ENCODE measurements at regions not wholly inside any gene's neighbourhood (a gene's known extent, or its start where the extent isn't known, plus 50 kb on each side); places are given as distances from the start of the nearest gene placed in this dataset.

DNA sequence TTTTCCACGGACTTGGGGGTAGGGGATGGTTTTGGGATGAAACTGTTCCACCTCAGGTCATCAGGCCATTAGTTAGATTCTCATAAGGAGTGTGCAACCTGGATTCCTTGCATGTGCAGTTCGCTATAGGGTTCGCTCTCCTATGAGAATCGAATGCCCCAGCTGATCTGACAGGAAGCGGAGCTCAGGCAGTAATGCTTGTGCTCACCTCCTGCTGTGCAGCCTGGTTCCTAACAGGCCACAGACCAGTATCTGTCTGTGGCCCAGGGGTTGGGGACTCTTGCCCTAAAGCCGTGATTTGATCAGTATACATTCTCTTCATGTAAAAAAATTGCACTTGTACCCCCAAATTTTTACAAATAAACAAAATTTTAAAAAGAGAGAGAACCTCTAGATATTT is 219.4 kb upstream of the CPNE8 start:
- no peak for DNase-seq

DNA sequence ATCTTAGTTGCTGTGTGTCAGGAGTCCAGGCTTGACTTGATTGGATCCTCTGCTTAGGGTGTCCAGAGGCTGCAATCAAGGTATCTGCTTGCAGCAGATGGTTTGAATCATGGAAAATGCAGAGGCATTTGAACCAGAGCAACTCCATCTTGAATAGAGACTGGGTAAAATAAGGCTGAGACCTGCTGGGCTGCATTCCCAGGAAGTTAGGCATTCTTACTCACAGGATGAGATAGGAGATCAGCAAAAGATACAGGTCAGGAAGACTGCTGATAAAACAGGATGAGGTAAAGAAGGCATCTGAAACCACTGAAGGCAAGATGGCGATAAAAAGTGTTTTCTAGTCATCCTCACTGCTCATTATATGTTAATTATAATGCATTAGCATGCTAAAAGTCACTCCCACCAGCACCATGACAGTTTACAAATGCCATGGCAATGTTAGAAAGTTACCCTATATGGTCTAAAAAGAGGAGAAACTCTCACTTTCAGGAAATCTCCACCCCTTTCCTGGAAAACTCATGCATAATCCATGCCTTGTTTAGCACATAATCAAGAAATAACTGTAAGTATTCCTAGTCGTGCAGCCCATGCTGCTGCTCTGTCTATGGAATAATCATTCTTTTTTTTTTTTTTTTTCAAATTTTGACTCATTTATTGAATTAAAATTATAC is 218.3 kb upstream of the CPNE8 start:
- DNase-seq, result no peak

DNA sequence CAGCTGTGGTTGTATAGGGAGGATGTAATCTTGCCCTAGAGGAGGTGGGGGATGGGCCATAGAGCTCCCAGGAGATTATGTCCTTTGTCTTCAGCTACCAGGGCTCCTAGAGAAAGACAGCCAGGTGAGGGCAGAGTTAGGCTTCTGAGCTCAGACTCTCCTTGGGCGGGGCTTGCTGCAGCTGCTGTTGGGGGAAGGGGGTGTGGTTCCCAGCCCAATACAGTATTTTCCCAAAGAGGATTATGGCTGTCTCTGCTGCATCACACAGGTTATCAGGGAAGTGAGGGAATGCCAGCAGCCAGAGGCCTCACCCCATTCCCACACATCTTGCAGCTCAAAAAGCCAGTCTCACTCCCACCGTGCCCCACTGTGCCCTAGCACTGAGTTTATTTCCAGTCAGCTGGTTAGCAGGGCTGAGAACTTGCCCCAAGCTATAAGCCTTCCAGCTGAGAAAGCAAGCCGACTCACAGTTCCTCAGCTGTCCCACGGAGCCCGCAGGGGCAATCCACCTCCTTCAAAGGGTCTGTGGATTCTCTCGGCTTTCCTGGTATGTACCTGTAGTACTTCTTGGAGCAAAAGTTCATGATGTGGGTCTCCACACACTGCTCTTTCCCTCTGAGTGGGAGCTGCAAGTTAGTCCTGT is 217.3 kb upstream of the CPNE8 start:
- DNase-seq, result no peak

DNA sequence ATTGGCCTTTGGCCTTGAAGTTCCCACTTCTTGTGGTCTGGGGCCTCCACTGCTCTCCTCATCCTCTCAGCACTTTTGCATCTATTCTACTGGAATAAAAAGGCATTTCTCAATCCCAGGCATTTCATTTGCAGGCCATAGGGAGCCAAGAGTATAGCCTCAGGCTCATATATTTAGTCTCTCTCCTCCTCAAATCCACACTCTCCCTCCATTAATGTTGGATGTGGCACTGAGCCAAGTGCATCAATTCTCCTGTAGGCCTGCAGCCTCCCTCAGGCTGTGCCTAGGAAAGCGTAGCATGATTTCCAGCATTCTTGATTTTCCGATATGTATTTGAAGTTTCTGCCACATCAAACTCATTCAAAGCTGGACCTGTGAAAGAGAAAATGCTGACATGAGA is 211.5 kb upstream of the CPNE8 start:
- no peak for DNase-seq

DNA sequence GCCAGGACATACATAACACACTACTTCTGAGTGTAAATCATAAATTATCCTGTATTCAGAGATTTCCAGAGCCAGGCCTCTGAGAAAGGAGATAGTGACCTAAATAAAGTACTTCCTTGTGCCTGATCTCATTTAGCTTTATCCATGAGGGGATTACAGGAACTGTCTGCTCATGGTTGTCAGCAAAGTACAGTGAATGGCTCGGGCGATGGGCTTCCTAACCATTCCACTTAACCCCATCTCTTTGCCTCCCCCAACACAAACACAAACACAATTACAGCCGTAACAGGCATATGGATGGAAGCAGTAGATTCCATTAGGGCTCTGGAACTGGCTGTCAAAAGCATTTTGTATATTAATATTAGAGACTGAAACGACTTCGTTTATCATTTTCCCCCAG is 206.7 kb upstream of the CPNE8 start:
- DNase-seq, result no peak

DNA sequence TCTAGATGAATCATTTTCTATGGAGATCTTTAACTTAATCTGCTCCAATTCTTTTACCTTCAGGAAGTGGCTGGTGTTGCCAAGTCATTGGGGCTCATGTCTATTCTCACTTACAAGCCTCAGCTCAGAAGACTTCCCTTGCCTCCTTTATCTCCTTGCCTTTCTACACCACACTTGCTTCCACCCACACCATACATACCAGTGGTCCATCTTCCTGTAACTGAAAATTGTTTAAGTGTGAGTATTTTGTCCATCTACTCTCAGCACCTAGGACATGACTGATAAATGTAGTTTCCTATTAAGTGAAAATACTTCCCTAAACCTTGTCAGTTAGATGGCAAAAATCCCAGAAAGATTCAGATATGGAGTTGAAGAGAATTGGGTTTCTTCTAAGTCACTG is 199.7 kb upstream of the CPNE8 start:
- no peak for DNase-seq

DNA sequence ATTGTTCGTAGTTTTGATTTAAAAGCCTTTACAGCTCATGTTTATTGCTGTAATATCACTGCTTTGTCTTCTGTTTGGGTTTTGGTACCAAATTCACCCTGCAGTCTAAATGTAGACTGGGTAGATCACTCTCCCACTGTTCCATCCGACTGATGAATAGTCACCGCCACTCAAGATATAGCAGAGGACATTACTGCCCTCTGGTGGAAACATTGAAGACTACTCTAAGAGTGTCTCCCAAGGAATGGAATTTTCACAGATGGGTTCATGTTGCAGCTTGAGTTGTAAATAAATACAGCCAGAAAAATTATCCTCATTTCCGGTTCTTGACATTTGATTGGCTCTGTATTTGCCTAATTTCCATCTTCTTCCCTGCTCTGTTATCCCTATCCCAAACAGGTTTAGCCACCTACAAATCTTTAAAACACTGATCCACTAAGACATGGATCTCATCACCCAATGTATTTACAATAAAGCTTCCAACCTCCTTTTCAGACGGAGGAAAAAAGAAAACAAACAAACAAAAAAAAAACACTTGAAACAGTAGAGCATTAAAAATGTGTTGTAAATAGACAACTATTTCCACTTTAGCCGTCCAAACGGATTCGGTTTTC is 198.3 kb upstream of the CPNE8 start:
- peak; percentile 65 for DNase-seq

DNA sequence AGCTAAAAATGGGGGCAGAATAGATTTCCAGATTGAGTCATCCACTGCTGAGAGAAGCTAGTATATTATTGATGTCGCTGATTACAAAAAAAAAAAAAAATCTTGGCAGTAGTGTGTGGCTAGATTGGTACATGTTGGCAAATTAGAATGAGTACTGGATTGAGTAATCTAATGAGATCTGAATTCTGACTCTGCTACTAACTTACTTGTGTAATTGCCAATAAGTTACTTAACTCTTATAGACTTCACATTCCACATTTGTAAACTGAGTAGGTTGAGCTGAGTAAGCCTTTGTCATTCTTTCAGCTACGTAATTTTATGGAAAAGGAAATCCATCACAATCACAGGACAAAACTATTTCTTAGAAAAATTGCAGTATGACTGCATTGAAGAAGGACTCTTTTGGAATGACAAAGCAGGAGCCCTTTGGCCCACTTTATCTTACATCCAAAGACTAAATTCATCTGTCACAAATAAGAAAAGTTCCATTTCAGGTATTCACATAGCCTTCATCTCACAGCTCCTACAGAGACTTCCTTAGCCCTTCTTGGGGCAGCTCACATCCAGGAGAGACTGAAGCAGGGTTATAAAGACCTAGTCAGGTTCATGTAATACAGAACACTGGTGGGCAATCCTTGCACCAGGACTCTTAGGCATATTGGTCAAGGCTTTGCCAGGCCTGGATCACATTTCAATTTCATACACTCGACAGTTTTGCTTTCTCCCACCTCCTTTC is 197.3 kb upstream of the CPNE8 start:
- no peak for DNase-seq

DNA sequence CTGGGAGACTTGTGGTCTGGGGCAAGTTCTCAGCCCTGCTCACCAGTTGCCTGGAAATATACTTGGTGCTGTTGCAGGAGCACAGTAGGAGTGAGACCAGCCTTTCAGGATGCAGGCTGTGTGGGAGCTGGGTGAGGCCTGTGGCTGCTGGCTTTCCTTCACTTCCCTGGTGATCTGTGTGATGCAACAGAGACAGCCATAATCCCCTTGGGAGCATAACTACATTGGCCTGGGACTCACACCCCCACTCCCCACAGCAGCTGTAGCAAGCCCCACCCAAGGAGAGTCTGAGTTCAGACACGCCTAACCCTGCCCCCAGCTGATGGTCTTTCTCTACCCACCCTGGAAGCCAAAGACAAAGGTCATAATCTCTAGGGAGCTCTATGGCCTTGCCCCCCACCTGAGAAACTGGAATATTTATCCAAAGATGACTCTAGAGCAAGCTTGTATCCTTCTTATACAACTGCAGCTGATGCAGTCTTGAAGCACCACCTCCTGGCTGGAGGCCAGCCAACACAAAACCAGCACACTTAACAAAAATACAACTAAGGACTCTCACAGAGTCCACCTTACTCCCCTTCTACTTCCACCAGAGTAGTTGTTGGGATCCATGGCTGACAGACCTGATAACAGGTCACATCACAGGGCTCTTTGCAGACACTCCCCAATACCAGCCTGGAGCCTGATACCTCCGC is 190.4 kb upstream of the CPNE8 start:
- no peak for DNase-seq

DNA sequence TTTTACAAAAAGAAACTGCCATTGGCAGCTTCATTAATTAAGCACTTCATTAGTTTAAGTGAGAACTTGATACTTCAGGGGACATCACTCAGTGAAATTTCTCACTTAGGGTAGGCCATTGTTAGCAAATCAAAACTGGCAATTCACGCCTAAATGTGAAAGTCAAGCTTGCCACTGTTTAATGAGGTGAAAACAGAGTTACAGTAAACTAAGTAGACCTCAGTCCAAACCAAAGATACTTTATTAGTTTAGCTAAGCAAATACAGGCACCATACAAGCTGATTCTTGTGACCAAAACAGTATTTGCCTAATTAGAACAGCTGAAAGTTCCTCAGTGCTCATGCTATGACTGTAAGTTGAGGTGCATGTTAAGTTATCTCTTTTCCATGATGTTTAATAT is 176.5 kb upstream of the CPNE8 start:
- DNase-seq, result peak; percentile 12

DNA sequence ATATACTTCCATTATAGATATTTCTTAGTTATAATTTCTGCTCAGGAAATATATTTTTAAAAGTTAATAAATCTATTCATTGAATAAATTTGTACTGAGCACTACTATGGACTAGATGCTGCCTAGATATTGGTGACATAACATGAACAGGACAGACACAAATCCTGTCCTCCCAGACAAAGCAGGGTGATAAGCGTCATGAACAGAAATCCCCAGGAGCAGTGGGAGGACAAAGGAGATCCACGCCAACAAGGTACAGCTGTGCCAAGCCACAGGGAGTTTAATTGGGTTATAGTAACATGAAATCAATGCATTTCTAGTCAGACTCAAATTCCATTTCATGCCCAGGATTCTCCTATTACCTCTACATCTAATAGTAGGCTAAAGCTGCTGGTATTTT is 171.8 kb upstream of the CPNE8 start:
- no peak for DNase-seq

DNA sequence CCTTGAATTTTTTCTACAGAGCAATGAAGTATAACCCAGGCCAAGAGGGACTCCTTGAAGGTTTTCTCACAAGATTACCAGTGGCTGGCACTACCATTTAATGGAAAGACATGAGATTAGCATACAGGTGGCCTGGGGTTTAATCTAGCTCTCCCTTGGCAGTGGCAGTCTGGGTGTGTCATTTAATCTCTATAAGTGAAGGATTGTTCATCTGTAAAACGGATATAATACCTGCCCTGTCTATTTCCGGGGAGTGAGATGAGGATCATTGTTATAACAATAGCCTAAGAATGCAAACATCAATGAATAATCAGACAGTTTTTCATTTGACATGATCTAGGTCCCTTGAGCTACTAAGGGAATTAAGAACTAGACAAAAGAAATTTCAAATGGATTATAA is 168.7 kb upstream of the CPNE8 start:
- no peak for DNase-seq

DNA sequence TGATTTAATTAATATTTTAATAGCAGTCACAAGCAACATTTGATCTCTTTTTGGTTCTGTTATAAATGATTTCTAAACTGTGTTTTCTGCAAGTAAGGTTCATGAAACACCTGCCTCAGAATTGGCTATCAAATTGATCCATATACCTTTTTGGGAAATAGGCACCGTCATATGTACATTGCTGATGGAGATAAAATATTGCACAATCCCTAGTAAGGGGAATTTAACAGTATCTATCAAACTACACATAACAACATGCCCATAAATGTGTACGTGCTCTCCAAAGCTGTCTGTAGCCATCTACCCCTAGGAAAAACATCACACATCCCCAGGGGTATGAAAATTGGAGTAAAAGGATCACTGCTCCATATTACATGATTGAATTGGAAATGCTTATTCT is 167.3 kb upstream of the CPNE8 start:
- DNase-seq, result no peak

DNA sequence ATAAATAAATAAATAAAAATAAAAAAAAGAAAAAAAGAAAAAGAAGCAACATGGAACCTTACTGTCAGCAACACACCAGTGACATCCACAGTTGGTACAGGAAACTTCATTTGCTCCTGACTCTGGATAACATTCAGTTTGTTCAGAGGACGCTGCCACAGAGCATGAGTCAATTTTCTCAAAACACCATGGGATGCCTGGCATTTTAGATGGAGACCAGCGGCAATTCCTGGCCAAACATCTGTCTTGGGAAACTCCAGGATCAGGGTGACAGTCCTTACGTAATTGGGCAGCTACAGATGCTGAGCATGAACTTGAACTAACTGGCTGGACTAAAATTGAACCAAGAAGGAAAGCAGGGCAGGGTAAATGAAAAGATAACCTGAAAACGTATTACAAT is 166.2 kb upstream of the CPNE8 start:
- no peak for DNase-seq

DNA sequence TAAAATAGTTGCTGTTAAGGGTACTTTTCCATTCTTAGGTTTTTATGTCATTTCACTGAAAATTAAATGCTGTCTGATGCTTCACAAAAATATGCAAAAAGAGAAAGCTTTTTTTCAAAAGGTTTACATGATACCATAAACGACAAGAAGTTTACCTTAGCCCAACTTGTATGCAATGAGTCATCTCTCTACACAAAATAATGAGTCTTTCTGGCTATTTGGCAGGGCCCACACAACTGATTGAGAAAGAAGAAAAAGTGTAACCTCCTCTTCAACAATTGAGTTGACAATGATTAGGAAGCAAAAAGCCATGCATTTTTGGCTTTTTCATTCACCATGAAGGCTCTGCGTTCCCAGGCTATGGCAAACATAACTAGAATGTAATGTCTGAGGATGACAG is 165.4 kb upstream of the CPNE8 start:
- no peak for DNase-seq

DNA sequence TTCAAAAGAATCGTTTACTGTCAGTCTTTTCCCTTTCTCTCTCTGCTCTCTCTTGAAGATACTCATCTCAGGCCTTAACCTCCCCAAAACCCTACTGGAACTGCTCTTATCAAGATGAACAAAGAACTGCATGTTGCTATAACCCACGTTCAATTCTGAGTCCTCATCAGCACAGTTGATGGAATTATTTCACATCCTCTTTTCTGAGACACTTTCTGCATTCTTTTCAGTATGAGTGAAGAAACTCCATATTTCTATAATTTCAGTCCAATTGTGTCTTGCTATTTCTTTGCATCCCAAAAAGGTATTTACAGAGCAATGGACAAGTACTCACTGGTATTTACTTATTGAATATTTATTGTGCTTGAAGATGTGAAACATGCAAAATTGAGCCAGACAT is 160.1 kb upstream of the CPNE8 start:
- DNase-seq, result no peak

DNA sequence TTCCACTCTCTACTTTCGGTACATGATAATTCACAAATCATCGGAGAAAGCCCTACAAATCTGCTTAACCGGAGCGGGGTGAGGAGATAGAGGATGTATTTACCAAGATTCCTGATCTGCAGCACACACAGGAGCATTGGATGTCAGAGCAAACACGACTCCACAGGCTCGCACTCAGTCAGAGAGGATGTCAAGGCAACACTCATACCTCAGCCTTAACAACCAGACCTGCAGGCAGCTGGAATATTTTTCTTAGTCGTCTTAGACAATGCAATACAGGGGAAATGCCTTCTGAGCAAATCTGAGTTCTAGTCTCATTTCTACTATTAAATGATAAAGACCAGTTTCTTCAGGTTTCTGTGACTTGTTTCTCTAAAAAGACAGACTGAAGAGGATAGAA is 159.3 kb upstream of the CPNE8 start:
- DNase-seq, result no peak

DNA sequence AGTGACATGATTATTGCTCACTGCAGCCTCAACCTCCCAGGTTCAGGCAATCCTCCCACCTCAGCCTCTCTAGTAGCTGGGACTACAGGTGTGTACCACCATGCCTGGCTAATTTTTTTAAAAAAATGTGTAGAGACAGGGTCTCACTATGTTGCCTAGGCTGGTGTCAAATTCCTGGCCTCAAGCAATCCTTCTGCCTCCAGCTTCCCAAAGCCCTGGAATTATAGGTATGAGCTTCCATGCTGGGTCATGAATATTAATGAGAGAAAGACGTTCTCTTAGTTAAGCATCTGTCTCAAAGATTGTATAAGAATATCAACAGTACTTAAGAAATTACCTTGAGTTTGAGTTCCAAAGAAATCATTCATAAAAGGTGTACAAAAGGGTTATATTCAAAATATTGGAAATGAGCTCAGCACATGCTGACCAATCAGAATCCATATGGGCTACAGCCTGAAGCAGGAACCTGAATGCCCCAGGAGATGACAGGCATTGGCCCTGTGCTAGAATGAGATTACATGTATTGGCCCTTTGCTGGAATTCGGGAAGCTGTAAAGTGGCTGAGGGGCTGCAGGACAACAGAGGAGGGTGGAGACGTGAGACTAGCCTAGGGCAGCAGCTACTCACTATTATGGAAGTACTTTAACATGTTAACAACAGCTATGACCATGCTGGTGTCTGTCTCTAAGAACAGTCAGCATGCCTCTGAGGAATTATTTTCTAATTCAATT is 157.0 kb upstream of the CPNE8 start:
- no peak for DNase-seq

DNA sequence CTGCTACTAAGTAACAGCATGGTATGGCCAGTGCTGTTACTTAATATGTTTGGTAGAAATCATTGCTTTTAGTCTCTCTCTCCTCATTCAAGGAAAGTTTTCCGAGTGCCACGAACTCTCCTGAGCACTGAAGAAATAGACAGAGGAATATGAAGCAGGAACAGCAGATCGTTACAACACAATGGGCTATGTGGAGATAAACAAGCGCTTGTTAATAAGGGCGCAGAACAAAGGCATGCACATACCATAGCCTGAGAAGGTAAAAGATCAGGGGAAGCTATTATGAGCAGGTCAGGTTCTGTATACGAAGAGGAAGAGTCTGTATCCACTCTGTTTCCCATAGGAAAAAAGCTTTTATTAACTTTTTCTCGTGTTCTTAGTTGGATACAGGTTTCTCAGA is 156.2 kb upstream of the CPNE8 start:
- DNase-seq, result no peak

DNA sequence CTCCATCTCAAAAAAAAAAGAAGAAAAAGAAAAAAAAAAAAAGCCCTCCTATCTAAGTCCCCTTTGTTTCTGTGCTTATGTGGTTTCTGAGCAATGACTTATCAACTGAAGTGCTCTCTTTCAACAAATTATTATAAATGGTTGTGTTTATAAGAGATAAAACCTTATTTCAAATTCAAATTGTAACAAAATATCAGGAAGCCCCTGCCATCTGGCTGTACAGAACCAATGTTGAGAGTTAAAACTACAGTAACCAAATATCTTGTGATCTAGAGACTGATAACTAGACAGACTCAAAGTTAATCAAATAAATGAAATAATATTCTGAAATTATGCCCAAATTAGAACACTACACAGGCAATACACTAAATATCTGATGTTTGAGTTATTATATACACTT is 143.0 kb upstream of the CPNE8 start:
- DNase-seq, result no peak

DNA sequence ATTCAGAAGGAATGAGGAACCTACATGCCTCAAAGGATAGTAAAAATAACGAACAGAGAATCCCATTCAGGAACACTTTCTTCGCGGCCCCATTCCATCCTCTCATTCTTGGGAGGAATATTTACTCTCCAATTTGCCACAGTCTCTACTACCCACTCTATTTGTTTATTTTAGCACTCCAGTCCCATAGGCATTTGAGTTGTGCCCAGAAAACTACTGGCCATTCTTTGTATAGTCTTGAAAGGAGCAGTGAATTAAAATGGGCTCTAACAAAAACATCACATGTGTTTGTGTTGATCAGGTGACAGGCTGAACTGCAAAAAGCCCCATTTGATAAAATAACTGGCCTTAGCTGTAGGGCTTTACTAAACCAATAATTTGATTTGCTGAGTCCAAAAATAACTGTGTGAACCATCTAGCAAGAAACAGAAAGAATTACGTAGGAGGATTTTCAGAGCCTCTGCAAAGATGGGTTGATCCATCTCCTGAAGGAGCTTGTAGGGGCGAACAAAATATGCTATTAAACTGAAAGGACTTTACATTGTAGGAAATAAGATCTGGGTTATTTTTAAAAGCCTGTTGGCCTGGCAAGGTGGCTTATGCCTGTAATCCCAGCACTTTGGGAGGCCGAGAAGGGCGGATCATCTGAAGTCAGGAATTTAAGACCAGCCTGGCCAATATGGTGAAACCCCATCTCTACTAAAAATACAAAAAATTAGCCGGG is 142.3 kb upstream of the CPNE8 start:
- no peak for DNase-seq

DNA sequence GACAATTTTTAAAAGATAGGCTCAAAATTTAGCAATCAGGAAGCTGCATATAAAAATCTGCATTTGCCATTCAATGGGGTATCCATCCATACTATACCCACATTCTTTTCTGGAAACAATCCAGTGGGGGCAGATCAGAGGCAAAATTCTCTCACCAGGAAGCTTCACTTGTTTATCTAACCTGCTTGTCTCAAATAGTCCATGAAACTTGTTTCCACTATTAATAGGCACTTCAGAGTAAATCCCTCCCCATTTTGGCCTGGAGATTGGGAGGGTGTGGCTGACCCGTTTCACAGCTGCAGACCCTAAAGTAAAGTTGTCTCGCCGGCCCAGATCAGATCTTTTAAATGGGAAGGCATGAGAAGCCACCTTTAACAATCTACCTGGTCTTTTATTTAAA is 139.4 kb upstream of the CPNE8 start:
- no peak for DNase-seq

Measured in NCI-H774 (cell line).